ENCODE measurements at regions not wholly inside any gene's neighbourhood (a gene's known extent, or its start where the extent isn't known, plus 50 kb on each side); places are given as distances from the start of the nearest gene placed in this dataset.
A peak's percentile ranks its signal among the peaks of the same experiment; 100 is the strongest.

DNA sequence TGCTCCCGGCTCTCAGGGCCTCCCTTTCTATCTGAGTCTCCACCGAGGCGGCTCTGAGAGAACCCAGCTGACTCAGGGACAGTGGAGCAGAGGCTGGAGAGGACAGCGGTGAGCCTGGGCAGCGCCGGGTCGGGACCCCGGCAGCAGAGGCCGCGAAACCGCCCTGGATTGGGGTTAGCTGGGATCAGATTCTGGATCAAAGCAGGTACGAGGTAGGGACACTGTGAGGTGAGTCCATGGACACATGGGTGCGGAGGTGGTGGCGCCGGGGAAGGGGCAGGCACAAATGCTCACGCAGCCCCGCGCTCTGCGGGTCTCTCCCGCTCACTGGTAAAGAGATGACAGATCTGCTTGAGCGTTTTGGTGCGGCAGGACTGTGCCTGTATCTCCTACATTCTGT, 146.4 kb upstream of the GGTLC1 start:
- no peak for DNase-seq

GRCh38 chr20:24134284-24134683, 145.7 kb upstream of the GGTLC1 start:
- DNase-seq: no peak

- no peak for DNase-seq
Observed at GRCh38 chr20:24132246-24132645, 143.7 kb upstream of the GGTLC1 start.

GRCh38 chr20:24131684-24132083, 143.1 kb upstream of the GGTLC1 start:
- no peak for DNase-seq

DNA sequence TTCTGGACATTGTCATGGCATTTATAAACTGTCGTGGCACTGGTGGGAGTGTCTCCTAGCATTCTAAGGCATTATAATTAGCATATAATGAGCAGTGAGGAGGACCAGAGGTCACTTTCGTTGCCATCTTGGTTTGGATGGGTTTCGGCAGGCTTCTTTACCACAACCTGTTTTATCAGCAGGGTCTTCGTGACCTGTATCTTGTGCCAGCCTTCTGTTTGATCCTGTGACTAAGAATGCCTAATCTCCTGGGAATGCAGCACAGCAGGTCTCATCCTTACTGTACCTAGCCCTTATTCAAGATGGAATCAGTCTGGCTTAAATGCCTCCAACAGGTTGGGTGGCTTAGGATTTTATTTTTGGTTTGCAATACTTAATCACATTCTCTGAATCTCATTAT, 142.7 kb upstream of the GGTLC1 start:
- DNase-seq: no peak

GRCh38 chr20:24129641-24130040, 141.1 kb upstream of the GGTLC1 start:
- no peak for DNase-seq

GRCh38 chr20:24124951-24125650, 136.5 kb upstream of the GGTLC1 start:
- DNase-seq: no peak

DNA sequence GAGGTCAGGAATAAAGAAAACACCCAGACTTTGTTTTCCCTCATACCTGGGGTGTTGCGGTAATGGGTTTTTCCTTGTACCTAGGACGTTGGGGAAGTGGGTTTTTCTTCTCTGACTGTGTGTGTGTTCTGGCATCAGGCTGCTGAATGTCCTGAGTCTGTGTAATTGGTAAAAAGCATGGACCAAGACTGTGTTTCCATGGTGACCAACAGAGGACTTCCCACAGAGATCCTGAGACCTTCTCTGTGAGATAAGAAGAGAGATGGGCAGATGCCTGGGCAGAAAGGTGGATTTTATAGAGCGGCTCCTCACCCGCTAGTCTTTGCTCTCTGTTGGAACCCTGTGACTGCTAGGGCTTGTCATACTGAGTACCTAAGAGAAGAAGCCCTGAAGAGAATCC, 135.4 kb upstream of the GGTLC1 start:
- DNase-seq: no peak

- no peak for DNase-seq
Observed at GRCh38 chr20:24118441-24119175, 130.0 kb upstream of the GGTLC1 start.

- no peak for DNase-seq
Observed at GRCh38 chr20:24118034-24118433, 129.5 kb upstream of the GGTLC1 start.

DNA sequence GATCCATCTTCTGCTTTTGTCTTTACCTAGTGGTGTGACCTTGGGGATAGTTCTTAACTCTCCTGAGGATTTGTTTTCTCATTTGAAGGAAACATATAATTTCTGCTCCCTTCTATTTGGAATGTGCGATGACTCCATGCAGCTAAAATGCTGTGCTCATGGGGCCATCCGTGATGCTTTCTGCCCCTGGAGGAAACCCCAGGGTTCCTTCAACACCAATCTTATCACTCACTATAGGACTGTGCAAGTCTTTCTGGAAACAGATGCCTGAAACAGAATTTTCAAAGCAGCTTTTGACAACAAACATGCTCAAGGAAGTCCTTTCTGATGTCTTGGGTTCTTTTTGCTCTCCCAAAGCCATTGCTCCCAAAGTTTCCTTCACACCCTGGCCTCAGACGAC, 128.8 kb upstream of the GGTLC1 start:
- no peak for DNase-seq

DNA sequence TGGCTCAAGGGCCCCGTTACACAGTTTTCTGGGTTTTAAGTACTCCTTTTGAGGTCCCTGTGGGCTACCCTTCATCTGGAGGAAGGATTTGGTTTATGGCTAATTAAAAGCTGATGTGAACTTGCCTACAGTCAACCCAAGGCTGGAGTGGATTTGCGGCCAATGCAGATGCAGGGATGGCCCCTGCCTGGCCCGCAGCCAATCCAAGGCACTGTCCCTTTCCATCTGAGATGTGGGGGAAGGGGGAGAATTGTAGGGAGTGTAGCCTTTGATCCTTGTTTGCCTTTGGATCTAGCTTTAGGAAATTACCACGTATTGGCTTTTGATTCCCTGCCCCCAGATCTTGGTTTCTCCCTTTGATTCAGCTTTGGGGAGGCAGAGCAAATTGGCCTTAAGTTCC, 128.0 kb upstream of the GGTLC1 start:
- DNase-seq: no peak

GRCh38 chr20:24112360-24112759, 123.8 kb upstream of the GGTLC1 start:
- no peak for DNase-seq

DNA sequence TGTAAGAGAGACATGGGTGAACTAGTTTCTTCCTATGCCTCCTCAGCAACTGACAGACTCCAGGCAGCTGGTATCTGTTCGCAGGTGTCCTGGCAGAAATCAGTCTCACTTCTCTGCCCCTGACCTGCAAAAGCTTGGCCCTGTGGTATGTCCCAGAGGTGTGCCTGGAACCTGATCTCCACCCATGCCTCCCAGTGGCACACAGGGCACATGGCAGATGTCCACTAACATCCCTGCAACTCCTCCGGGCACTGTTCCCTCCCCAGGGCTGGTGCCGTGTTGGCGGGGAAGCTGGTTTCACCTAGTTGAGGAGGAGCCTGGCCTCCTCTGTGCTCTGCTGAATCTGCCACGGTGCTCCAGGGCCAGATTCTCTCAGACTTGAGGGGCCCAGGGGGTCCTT, 123.3 kb upstream of the GGTLC1 start:
- no peak for DNase-seq

DNA sequence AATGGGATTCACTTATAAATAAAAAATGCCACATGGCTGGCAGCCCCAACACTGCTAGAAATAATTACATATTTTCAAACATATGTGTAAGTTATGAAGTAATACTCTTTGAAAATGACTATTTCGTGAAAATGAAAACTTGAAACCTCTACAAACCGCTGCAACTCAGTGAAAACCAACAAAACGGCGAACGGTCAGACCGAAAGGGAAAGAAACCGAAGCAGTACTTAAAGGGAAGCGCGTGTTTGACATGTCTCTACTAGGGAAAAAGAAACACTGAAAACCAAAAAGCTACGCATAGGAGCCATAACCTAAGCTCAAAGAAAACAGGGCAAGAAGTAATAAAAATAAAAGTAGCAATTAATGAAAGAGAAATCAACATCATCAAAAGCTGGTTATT, 121.0 kb upstream of the GGTLC1 start:
- peak; percentile 24 for DNase-seq

DNA sequence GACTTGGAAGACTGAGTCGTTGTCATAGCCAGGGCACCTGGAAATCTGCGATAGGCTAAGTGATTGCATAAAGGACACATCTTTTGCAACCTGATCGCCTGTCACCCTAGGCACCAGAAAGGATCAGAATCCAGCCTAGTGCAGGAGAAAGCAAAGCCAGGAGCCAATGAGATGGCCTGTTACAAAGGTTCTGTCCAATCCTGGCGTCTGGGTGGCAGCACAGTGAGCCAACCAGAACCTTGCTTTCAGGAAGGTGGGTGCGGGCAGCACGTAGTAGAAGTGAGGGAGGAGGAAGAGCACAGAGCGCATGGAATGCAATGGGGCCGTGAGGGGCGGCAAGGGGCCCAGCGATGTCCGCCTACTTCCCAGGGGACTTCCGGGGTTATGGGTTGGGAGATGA, 120.4 kb upstream of the GGTLC1 start:
- DNase-seq: peak; percentile 27

- DNase-seq: no peak
Observed at GRCh38 chr20:24108581-24108980, 120.0 kb upstream of the GGTLC1 start.

DNA sequence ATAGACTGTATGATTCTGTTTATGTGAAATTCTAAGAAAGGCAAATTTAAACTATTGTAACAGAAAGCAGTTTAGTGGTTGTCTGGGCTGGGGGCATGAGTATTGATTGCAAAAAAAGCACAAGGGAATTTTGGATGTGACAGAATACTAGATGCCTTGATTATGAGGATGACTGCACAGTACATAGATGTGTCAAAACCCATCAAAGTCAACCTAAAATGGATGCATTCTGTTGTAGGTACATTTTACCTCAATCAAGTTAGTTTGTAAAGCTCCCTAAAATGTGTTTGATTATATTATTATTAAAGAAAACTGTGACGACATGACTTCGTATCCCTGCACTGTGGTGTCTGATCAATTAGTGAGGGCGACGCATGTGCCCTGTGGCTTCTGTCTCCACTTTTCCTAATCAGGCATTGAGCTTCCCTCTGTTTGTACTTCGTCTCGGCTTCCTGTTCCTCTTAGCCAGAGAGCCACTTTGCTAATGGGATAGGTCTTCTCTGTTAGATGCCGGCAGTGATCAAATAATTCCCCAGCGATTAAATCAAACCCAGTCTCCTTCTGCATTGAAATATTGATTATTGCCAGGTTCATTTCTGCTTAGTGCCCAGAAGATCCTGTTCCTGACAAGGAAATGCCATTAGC, 118.3 kb upstream of the GGTLC1 start:
- DNase-seq: no peak

GRCh38 chr20:24106150-24106800, 117.7 kb upstream of the GGTLC1 start:
- DNase-seq: no peak

DNA sequence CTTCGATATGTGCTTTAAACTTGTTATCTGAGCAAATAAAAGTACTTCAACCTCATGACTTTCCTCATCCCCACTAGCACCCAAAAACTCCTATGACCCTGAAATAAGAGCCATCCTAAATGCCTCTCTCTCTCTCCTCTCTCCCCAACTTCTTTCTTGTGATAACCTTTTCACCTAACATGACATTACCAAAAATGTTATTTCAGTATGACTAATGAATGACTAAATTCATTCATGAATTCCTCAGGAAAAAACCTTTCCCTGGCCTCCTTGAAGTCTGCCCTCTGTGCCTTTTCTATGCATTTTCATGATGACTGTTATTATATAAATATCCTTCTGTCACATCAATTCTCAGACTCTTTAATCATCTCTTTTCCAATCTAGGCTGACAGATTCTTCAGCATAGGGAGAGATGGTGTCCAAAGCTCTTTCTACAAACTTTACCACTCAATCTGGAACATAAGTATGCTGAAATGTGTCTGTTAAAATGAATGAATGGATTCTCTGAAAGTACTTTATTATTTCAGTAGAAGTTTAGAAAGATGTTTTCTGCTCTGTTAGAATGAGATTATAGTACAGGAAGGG, 114.3 kb upstream of the GGTLC1 start:
- no peak for DNase-seq

GRCh38 chr20:24102290-24102689, 113.7 kb upstream of the GGTLC1 start:
- no peak for DNase-seq

DNA sequence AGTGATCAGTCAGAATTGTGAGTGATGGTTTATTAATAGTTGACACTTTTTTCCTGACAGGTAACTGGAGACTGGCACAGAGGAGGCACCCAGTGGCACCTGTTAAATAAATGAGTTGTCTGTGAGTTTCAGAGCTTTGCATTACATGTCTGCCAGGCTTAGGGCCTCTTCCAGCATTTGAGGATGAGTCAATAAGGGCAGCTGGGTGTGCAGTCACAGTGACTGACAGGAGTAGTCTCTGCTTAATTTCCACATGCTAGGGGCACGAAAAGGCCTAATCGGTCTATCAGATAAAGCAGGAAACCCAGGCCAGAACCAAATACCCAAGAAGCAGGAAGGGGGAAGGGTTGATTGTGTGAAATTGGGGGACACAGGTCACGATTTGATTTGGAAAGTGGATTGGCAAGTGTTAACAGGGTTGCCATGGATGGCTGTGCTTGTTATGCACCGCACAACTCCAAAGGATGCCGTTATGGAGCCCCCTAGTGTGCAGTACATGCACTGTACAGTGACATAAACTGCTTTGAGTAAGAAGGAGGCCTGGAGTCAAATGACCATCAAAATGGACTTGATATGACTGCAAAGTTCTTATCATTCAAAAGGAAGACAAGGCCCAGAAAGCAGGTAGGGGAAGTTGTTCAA, 111.9 kb upstream of the GGTLC1 start:
- peak; percentile 9 for DNase-seq

DNA sequence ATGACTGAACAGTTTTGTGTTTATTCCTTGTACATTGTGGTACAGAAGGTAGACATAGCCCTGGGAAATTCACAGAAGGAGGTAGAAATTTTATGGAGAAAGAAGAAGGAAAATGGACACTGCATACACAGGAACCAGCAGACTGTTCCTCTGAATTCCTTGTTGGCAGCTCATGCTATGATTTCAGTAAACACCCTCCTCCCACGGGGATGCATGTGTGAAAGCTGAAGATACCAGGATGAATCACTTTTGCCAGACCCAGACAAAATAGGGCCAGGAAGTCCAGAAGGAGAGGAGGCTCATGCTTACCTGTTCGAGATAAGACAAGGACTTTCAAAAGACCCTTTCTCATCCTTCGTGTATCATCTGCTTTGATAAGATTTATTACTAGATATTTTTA, 110.3 kb upstream of the GGTLC1 start:
- no peak for DNase-seq

All from stimulated activated naive CD4-positive, alpha-beta T cell treated with Interleukin-2 at 50 U/mL for 16 hours (primary cell).